ENCODE measurements at regions not wholly inside any gene's neighbourhood (a gene's known extent, or its start where the extent isn't known, plus 50 kb on each side); places are given as distances from the start of the nearest gene placed in this dataset.
A peak's percentile ranks its signal among the peaks of the same experiment; 100 is the strongest.
"Not testable (repeated sequence)": the region's sequence is repeated elsewhere in the genome, so short reads cannot be mapped to it uniquely, and the experiment has no call there.

GRCh38 chr7:149683181-149683580 lies 90.2 kb downstream of the ZNF467 start:
- no peak for DNase-seq (ENCODE audit: low spot score)

GRCh38 chr7:149682038-149682437 lies 91.3 kb downstream of the ZNF467 start:
- no peak for DNase-seq (ENCODE audit: low spot score)

- DNase-seq (ENCODE audit: low spot score), result no peak
These were observed 92.1 kb downstream of the ZNF467 start for GRCh38 chr7:149681274-149681673.

- no peak for DNase-seq (ENCODE audit: low spot score)
These were observed 92.9 kb downstream of the ZNF467 start for GRCh38 chr7:149680331-149681025.

- DNase-seq (ENCODE audit: low spot score), result not testable (repeated sequence)
These were observed 98.5 kb downstream of the ZNF467 start for GRCh38 chr7:149674728-149675385.

- no peak for DNase-seq (ENCODE audit: low spot score)
These were observed 100.4 kb downstream of the ZNF467 start for GRCh38 chr7:149673006-149673405.

- DNase-seq (ENCODE audit: low spot score), result peak; percentile 70
These were observed 103.1 kb downstream of the ZNF467 start for GRCh38 chr7:149670288-149670687.

GRCh38 chr7:149669121-149669818 lies 104.1 kb downstream of the ZNF467 start:
- peak; percentile 8 for DNase-seq (ENCODE audit: low spot score)

GRCh38 chr7:149666360-149666945 lies 106.9 kb downstream of the ZNF467 start:
- no peak for DNase-seq (ENCODE audit: low spot score)

- not testable (repeated sequence) for DNase-seq (ENCODE audit: low spot score)
These were observed 107.8 kb downstream of the ZNF467 start for GRCh38 chr7:149665618-149666017.

- no peak for DNase-seq (ENCODE audit: low spot score)
These were observed 108.7 kb downstream of the ZNF467 start for GRCh38 chr7:149664666-149665065.

GRCh38 chr7:149664176-149664575 lies 109.2 kb downstream of the ZNF467 start:
- DNase-seq (ENCODE audit: low spot score), result no peak

- peak; percentile 74 for DNase-seq (ENCODE audit: low spot score)
These were observed 110.7 kb downstream of the ZNF467 start for GRCh38 chr7:149662591-149663095.

GRCh38 chr7:149655784-149656183 lies 117.6 kb downstream of the ZNF467 start:
- no peak for DNase-seq (ENCODE audit: low spot score)

GRCh38 chr7:149654588-149654987 lies 118.8 kb downstream of the ZNF467 start:
- no peak for DNase-seq (ENCODE audit: low spot score)

- not testable (repeated sequence) for DNase-seq (ENCODE audit: low spot score)
These were observed 123.2 kb downstream of the ZNF467 start for GRCh38 chr7:149650190-149650589.

- no peak for DNase-seq (ENCODE audit: low spot score)
These were observed 128.6 kb downstream of the ZNF467 start for GRCh38 chr7:149644754-149645153.

- no peak for DNase-seq (ENCODE audit: low spot score)
These were observed 130.8 kb downstream of the ZNF467 start for GRCh38 chr7:149642589-149642988.

- no peak for DNase-seq (ENCODE audit: low spot score)
These were observed 134.6 kb downstream of the ZNF467 start for GRCh38 chr7:149638566-149639320.

GRCh38 chr7:149637911-149638565 lies 135.3 kb downstream of the ZNF467 start:
- DNase-seq (ENCODE audit: low spot score), result no peak
